ENCODE measurements at regions not wholly inside any gene's neighbourhood (a gene's known extent, or its start where the extent isn't known, plus 50 kb on each side); places are given as distances from the start of the nearest gene placed in this dataset.

DNA sequence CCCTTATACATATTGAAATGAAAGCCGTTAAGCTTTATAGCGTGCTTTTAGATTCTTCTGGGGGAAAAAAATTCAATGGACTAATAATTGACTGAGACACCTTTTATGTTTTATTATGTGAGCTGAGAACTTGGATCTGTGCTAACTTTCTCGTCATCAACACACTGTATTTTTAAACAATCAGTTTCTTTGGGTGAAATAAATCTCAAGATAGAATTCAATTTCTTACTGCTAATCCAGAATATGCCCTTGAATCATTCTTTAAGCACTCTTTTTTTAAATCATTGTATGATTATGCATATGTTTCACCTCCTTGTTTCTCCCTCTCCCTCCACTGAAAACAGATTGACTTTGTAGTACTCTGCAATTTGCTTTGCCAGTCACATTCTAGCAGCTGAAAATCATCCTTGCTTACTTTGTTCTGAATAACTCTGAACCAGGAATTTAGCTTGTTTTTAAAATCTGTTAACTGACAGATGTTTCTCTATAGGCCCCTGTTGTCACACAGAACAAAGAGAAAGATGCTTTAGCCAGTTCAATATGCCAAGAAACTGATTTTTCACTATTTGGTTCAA, 81.5 kb downstream of the SLIT2 start:
- no peak for DNase-seq (ENCODE audit: low read depth)
- TF ChIP-seq, protein P1, sequence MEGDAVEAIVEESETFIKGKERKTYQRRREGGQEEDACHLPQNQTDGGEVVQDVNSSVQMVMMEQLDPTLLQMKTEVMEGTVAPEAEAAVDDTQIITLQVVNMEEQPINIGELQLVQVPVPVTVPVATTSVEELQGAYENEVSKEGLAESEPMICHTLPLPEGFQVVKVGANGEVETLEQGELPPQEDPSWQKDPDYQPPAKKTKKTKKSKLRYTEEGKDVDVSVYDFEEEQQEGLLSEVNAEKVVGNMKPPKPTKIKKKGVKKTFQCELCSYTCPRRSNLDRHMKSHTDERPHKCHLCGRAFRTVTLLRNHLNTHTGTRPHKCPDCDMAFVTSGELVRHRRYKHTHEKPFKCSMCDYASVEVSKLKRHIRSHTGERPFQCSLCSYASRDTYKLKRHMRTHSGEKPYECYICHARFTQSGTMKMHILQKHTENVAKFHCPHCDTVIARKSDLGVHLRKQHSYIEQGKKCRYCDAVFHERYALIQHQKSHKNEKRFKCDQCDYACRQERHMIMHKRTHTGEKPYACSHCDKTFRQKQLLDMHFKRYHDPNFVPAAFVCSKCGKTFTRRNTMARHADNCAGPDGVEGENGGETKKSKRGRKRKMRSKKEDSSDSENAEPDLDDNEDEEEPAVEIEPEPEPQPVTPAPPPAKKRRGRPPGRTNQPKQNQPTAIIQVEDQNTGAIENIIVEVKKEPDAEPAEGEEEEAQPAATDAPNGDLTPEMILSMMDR (IDR thresholded peaks at IDR 0.05; ENCODE audit: insufficient read depth, low read depth, low read length, missing control alignments): no peak
- H3K4me3 ChIP-seq (ENCODE audit: low read length): no peak overlapping the region

DNA sequence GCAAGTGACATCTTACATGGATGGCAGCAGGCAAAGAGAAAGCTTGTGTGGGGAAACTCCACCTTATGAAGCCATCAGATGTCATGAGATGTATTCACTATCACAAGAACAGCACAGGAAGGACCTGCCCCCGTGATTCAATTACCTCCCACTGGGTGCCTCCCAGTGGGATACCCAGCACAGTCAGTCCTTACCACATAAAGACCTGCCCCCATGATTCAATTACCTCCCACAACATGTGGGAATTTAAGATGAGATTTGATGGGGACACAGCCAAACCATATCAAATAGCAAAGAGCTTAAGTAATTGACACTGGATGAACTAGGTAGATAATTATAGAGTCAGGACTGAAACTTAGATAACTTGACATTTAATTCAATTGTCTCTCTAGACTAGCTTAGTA, 85.6 kb downstream of the SLIT2 start:
- no peak overlapping the region for H3K4me3 ChIP-seq (ENCODE audit: low read length)
- TF ChIP-seq, protein P1 (IDR thresholded peaks at IDR 0.05; ENCODE audit: insufficient read depth, low read depth, low read length, missing control alignments): no peak
- no peak for DNase-seq (ENCODE audit: low read depth)

DNA sequence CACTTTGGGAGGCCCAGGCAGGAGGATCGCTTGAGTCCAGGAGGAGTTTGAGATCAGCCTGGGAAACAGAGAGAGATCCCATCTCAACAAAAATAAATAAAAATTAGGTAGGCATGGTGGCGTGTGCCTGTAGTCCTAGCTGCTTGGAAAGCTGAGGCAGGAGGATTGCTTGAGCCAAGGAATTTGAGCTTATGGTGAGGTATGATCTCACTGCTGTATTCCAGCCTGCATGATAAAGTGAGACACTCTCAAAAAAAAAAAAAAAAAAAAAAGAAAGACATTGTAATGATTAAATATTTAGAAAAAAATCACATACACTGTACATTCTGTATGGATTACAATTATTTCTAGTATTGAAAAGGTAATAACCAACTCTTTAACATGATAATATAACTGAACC, 87.1 kb downstream of the SLIT2 start:
- DNase-seq (ENCODE audit: low read depth): no peak
- TF ChIP-seq, protein P1 (IDR thresholded peaks at IDR 0.05; ENCODE audit: insufficient read depth, low read depth, low read length, missing control alignments): no peak
- H3K4me3 ChIP-seq (ENCODE audit: low read length): no peak overlapping the region

DNA sequence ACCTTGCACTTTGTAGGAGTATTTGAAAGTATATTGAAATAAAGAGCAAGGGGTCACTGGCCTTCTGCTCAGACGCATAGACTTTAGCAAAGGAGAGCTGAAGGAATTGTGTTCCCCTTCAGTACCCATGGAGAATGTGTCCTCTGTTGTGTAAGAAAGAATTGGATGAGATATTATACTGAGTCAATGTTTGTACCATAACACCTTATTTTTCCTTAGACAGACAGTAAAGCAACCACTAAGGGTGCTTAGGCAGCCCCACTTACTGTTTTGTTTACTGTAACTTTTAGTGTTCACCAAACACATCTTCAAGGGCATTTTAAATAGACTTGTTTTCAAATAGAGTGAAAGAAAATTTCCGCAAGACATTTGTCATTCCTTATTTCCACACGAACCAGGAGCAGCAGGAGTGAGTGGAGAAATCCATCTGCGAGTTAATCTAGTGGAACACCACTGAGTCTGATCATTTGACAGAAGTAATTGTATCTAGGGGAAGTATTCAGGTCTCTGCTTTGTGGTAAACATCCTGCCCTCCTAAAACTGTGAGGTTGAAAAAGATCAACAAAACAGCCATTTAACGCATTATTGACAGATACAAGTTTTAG, 89.5 kb downstream of the SLIT2 start:
- no peak for DNase-seq (ENCODE audit: low read depth)
- no peak overlapping the region for H3K4me3 ChIP-seq (ENCODE audit: low read length)
- TF ChIP-seq, protein P1 (IDR thresholded peaks at IDR 0.05; ENCODE audit: insufficient read depth, low read depth, low read length, missing control alignments): no peak

DNA sequence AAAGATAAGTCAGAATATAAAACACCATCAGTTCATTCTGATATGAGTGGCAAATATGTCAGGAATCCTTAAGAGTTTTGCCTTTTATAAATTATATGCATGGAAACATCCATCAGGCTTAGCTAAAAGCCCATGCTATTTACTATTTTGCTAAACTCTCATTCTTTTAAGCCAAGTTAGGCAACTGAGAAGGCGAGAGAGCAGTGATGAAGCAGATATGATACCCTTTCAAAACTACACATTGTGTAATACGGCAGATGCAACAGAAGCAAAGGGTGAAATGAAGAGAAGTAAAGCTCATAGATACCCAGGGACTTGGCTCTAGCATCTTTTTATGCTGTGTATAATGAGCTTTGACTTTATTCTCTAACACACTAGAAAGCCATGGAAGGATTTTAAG, 95.8 kb downstream of the SLIT2 start:
- H3K4me3 ChIP-seq (ENCODE audit: low read length): no peak overlapping the region
- no peak for DNase-seq (ENCODE audit: low read depth)
- TF ChIP-seq, protein P1 (IDR thresholded peaks at IDR 0.05; ENCODE audit: insufficient read depth, low read depth, low read length, missing control alignments): no peak

DNA sequence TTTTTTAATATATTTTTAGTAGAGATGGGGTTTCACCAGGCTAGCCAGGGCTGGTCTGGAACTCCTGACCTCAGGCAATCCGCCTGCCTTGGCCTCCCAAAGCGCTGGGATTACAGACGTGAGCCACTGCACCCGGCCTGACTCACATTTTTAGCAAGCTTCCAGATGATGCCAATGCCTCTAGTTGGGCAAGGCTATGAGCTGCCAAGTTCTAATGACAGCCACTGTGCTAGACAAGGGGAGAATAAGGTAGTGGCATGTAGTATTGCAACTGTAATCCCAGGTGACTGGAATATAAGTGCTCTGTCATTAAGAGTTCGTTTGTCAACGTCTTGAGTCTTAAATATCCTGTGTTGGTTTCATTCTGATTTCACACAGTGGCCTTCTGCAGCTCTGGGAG, 96.7 kb downstream of the SLIT2 start:
- H3K4me3 ChIP-seq (ENCODE audit: low read length): no peak overlapping the region
- no peak for DNase-seq (ENCODE audit: low read depth)
- TF ChIP-seq, protein P1 (IDR thresholded peaks at IDR 0.05; ENCODE audit: insufficient read depth, low read depth, low read length, missing control alignments): no peak
